ENCODE measurements at regions not wholly inside any gene's neighbourhood (a gene's known extent, or its start where the extent isn't known, plus 50 kb on each side); places are given as distances from the start of the nearest gene placed in this dataset.
"Not testable (repeated sequence)": the region's sequence is repeated elsewhere in the genome, so short reads cannot be mapped to it uniquely, and the experiment has no call there.

GRCh38 chr1:30081379-30082102 lies 641.8 kb downstream of the MATN1 start:
- Histone ChIP-seq H3K27me3 (no peaks in the 10 kb centered on the region), H3F3A (ENCODE audit: low read depth) (no peaks in the 10 kb centered on the region), H3K4me2 (no peak overlapping the region), H3K36me3 (no peaks in the 10 kb centered on the region), H4K20me1 (ENCODE audit: low read depth) (no peaks in the 10 kb centered on the region), H3K9ac (no peak overlapping the region), H3K27ac (no peak overlapping the region), H3K4me1 (peaks cover 8% of the 10 kb centered on the region), H3K79me2 (ENCODE audit: low read depth) (no peaks in the 10 kb centered on the region), H2AFZ (replicated peaks) (no peak overlapping the region), H3K9me3 (ENCODE audit: low read depth) (no peaks in the 10 kb centered on the region), H3K4me3 (no peak overlapping the region)
- peak; percentile 39 for DNase-seq (ENCODE audit: low spot score)
- H3K27ac Mint-ChIP-seq: no peak overlapping the region
- peaks cover 2% of the 10 kb centered on the region for H3K27me3 Mint-ChIP-seq (ENCODE audit: insufficient read depth, low read depth)
- H3K4me1 Mint-ChIP-seq: peaks cover 20% of the 10 kb centered on the region
- peaks cover 9% of the 10 kb centered on the region for H3K9me3 Mint-ChIP-seq
- no peak overlapping the region for H3K4me3 Mint-ChIP-seq
- H3K36me3 Mint-ChIP-seq: no peaks in the 10 kb centered on the region
- TF ChIP-seq CTCF (IDR thresholded peaks at IDR 0.05) (no peak), EZH2phosphoT487 (IDR thresholded peaks at IDR 0.05) (no peak), EZH2 (IDR thresholded peaks at IDR 0.05) (no peak)

GRCh38 chr1:30075916-30076315 lies 647.5 kb downstream of the MATN1 start:
- not testable (repeated sequence) for H3K27ac ChIP-seq; DNase-seq (ENCODE audit: low spot score)

GRCh38 chr1:30068787-30069472 lies 654.5 kb downstream of the MATN1 start:
- H3K36me3 ChIP-seq: no peaks in the 10 kb centered on the region
- no peaks in the 10 kb centered on the region for H4K20me1 ChIP-seq (ENCODE audit: low read depth)
- H3K4me1 Mint-ChIP-seq: no peaks in the 10 kb centered on the region
- H3K36me3 Mint-ChIP-seq: no peaks in the 10 kb centered on the region
- H3K4me3 ChIP-seq: no peak overlapping the region
- TF ChIP-seq CTCF (IDR thresholded peaks at IDR 0.05) (no peak), EZH2phosphoT487 (IDR thresholded peaks at IDR 0.05) (no peak), EZH2 (IDR thresholded peaks at IDR 0.05) (no peak)
- no peak overlapping the region for H3K4me3 Mint-ChIP-seq
- no peak overlapping the region for H2AFZ ChIP-seq (replicated peaks)
- H3K9me3 Mint-ChIP-seq: peaks cover 2% of the 10 kb centered on the region
- H3K9ac ChIP-seq: no peak overlapping the region
- no peaks in the 10 kb centered on the region for H3K27me3 ChIP-seq
- H3K4me1 ChIP-seq: no peaks in the 10 kb centered on the region
- H3K79me2 ChIP-seq (ENCODE audit: low read depth): no peaks in the 10 kb centered on the region
- no peaks in the 10 kb centered on the region for H3K9me3 ChIP-seq (ENCODE audit: low read depth)
- H3K27ac Mint-ChIP-seq: no peak overlapping the region
- H3K4me2 ChIP-seq: no peak overlapping the region
- no peak overlapping the region for H3K27ac ChIP-seq
- no peaks in the 10 kb centered on the region for H3F3A ChIP-seq (ENCODE audit: low read depth)
- H3K27me3 Mint-ChIP-seq (ENCODE audit: insufficient read depth, low read depth): peaks cover 7% of the 10 kb centered on the region
- DNase-seq (ENCODE audit: low spot score): no peak

More at GRCh38 chr1:30075916-30076315, 647.5 kb downstream of the MATN1 start:
- not testable (repeated sequence) for H3K27ac Mint-ChIP-seq; H3K4me2 ChIP-seq; H3K36me3 Mint-ChIP-seq; H4K20me1 ChIP-seq (ENCODE audit: low read depth); H3F3A ChIP-seq (ENCODE audit: low read depth); H3K4me1 Mint-ChIP-seq; H3K4me1 ChIP-seq; H3K4me3 Mint-ChIP-seq; H3K27me3 Mint-ChIP-seq (ENCODE audit: insufficient read depth, low read depth); H3K27me3 ChIP-seq; H3K9ac ChIP-seq; H3K9me3 ChIP-seq (ENCODE audit: low read depth); H3K4me3 ChIP-seq; H3K79me2 ChIP-seq (ENCODE audit: low read depth); H3K36me3 ChIP-seq; H2AFZ ChIP-seq (replicated peaks)
- peaks cover 18% of the 10 kb centered on the region for H3K9me3 Mint-ChIP-seq

GRCh38 chr1:30064547-30064946 lies 658.8 kb downstream of the MATN1 start:
- peaks cover 2% of the 10 kb centered on the region for H3K9me3 Mint-ChIP-seq
- Histone ChIP-seq H3K4me2 (no peak overlapping the region), H3K36me3 (no peaks in the 10 kb centered on the region), H4K20me1 (ENCODE audit: low read depth) (no peaks in the 10 kb centered on the region), H2AFZ (replicated peaks) (no peak overlapping the region), H3F3A (ENCODE audit: low read depth) (no peaks in the 10 kb centered on the region), H3K27ac (no peak overlapping the region), H3K27me3 (no peaks in the 10 kb centered on the region), H3K4me1 (no peaks in the 10 kb centered on the region), H3K4me3 (no peak overlapping the region), H3K9me3 (ENCODE audit: low read depth) (no peaks in the 10 kb centered on the region), H3K9ac (no peak overlapping the region), H3K79me2 (ENCODE audit: low read depth) (no peaks in the 10 kb centered on the region)
- H3K27me3 Mint-ChIP-seq (ENCODE audit: insufficient read depth, low read depth): peaks cover 6% of the 10 kb centered on the region
- TF ChIP-seq EZH2phosphoT487 (IDR thresholded peaks at IDR 0.05) (no peak), EZH2 (IDR thresholded peaks at IDR 0.05) (no peak), CTCF (IDR thresholded peaks at IDR 0.05) (no peak)
- H3K36me3 Mint-ChIP-seq: no peaks in the 10 kb centered on the region
- DNase-seq (ENCODE audit: low spot score): no peak
- H3K27ac Mint-ChIP-seq: no peak overlapping the region
- no peak overlapping the region for H3K4me3 Mint-ChIP-seq
- H3K4me1 Mint-ChIP-seq: peaks cover 3% of the 10 kb centered on the region

Measured in neural progenitor cell (in vitro differentiated cells).